ENCODE measurements at regions not wholly inside any gene's neighbourhood (a gene's known extent, or its start where the extent isn't known, plus 50 kb on each side); places are given as distances from the start of the nearest gene placed in this dataset.

GRCh38 chr1:34324879-34325440, 148.3 kb downstream of the C1orf94 start:
- Histone ChIP-seq H3K27ac (no peak overlapping the region), H3K4me3 (no peak overlapping the region)

DNA sequence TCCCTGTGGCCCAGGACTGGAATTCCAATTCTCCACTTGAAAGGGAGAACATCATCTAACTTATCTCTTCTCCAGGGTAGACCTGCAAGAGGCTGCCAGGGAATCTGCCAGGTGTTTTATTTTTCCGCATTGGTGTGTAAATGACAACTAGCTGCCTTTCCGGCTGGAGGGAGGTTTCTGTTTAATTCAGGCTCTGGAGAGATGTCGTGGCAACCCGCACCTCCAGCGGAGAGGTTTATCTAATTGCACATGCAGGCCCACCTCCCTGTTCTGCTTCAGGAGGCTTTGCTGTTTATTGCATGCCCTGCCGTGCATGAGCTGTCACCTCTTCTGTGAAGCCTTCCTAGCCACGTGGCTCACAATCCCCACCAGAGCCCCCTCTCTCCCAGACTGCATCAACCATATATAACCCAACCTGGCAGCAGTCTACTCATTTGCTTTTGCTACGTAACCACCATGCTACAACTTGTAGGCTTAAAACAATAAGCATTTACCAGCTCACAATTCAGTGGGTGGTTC, 151.6 kb downstream of the C1orf94 start:
- peak overlapping the region in 1 of 21 experiments; percentile 20 for H3K27ac ChIP-seq
- H3K4me3 ChIP-seq: no peak overlapping the region

GRCh38 chr1:34330061-34330460, 153.4 kb downstream of the C1orf94 start:
- Histone ChIP-seq H3K27ac (no peak overlapping the region), H3K4me3 (no peak overlapping the region)

- H3K4me3 ChIP-seq: no peak overlapping the region
- H3K27ac ChIP-seq: no peak overlapping the region
These were observed 154.6 kb downstream of the C1orf94 start for GRCh38 chr1:34331020-34331926.

DNA sequence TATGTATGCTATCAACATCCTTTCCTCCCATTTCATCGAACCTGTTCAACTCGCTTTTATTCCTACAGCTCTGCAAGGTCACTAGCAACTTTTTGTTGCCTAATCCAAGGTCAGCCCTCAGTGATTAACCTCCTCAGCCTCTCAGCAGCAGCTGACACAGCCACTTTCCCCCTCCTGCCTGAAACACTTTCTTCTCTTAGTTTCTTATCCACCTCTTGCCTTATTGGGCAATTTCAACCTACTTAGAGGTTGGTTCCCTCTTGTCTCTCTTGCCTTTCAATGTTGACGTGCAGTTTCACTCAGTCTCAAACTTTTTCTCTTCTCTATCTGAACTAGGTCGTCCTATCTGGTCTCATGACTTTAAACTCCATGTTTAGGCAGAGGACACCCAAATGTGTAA, 156.3 kb downstream of the C1orf94 start:
- Histone ChIP-seq H3K4me3 (no peak overlapping the region), H3K27ac (no peak overlapping the region)

DNA sequence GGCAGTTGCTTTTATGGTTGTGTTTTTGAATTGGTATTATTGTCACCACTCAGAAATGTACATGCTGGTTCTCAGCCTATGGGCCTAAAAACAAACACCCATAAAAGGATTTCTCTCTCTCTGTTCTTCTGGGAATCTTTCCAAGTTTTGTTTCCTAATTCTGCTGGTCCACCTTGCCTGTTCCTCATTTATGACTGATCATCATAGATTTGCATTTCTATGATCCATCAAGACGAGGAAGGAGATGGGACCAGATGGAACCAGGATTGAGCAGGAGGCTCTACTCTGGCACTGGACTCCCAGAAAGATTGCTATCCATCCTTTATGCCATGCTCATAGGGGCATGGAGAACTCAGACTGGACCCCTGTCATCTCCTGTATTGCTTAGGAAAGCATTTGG, 162.2 kb downstream of the C1orf94 start:
- Histone ChIP-seq H3K4me3 (no peak overlapping the region), H3K27ac (no peak overlapping the region)

DNA sequence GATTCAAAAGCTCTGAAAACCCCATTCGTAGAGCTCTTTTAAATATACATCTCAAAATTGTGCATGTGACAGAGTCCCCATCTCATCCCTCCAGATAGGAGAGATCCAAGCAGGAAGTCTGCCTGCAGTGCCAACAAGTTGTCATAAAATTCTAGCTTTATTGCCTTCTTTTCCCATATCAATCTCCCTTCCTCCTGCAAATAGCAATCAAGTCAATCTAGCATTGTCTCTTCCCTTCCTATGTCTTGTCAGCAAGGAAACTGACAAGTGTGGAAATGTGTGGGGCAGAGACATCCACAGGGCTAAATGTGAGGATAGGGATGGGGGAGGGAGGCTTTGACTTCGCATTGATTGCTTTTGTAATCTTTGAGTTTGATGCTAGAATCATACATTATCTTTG, 165.2 kb downstream of the C1orf94 start:
- H3K27ac ChIP-seq: no peak overlapping the region
- H3K4me3 ChIP-seq: no peak overlapping the region

DNA sequence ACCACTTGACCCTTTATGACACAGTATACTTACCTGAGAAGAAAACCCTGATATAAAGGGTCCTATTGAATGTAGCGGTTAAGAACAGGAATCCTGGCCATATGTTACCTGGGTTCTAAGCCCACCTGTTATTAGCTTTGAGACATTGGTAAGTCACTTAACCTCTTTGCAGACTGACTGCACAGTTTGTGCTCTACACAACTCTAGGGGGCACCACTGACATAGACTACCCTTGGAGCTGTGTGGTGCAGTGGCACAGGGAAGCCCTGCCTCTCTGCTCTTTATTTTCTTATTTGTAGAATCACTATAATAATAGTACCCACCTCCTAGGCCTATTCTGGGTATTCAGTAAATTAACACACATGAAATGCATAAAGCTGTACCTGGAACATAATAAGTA, 165.6 kb downstream of the C1orf94 start:
- Histone ChIP-seq H3K27ac (no peak overlapping the region), H3K4me3 (no peak overlapping the region)

- Histone ChIP-seq H3K4me3 (no peak overlapping the region), H3K27ac (no peak overlapping the region)
These were observed 169.4 kb downstream of the C1orf94 start for GRCh38 chr1:34346128-34346527.

DNA sequence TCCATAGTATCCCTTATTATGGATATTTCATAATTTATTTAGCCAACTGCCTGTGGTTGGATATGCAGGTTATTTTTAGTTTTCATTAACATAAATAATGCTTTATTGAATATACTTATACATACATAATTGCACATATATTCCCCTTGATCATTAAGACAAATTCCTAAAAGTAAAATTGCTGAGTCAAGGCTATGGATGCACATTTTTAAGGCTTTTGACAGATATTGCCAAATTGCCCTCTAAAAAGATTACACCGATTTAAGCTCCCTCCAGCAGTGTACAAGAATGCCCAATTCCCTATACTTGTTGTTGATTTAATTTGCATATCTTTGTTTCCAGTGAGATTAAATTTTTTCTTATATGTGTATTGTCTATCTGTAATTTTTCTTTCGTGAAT, 176.7 kb downstream of the C1orf94 start:
- H3K27ac ChIP-seq: no peak overlapping the region
- no peak overlapping the region for H3K4me3 ChIP-seq

DNA sequence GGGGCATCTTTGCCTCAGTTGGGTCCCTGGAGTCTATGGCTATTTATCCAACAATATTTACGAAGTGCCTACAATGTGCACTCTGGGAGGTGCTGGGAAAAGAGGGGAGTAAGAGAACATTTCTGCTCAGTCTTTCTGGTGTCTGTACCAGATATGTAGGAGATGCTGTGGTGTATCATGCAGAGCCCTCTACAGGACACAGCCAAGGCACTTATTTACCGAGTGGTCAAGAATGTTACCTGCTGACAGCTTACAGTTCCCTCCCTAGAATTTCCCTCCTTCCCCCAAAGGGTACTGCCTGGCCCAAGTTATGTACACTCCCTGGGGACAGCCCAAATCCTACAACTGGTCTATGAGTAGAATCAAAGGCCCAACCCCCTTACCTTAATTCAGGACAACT, 177.7 kb downstream of the C1orf94 start:
- H3K4me3 ChIP-seq: no peak overlapping the region
- H3K27ac ChIP-seq: no peak overlapping the region

GRCh38 chr1:34356853-34357252, 180.1 kb downstream of the C1orf94 start:
- Histone ChIP-seq H3K4me3 (no peak overlapping the region), H3K27ac (no peak overlapping the region)

GRCh38 chr1:34358636-34359035, 181.9 kb downstream of the C1orf94 start:
- H3K27ac ChIP-seq: no peak overlapping the region
- H3K4me3 ChIP-seq: no peak overlapping the region

GRCh38 chr1:34359411-34359810, 182.7 kb downstream of the C1orf94 start:
- Histone ChIP-seq H3K27ac (no peak overlapping the region), H3K4me3 (no peak overlapping the region)

- Histone ChIP-seq H3K4me3 (no peak overlapping the region), H3K27ac (no peak overlapping the region)
These were observed 183.9 kb downstream of the C1orf94 start for GRCh38 chr1:34360574-34360973.

GRCh38 chr1:34361121-34361520, 184.4 kb downstream of the C1orf94 start:
- H3K27ac ChIP-seq: no peak overlapping the region
- H3K4me3 ChIP-seq: no peak overlapping the region

DNA sequence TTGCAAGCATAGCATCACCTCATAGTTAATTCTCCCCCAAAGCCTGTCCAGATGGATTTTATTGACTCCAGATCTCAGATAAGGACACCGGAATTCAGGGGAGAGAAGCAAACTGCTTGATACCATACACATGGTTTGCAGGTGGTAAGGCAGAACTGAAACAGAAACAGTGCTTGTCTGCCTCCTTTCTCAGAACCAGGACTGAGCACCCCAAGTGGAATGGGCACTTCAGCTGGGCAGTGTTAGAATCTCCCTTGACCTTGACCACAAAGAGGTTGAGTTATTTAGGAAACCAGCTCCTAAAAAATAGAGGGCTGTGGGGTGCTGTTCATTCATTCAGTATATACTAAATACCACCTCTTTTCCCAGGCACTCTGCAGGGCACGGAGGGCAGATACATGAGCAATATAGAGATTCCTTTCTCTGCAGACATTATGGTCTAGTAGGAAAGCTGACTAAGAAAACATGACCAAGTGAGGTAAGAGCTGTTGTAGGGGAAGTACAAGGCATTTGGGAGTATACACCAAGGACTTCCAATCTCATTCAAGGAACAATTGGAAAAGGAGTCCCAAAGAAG, 185.2 kb downstream of the C1orf94 start:
- H3K27ac ChIP-seq: no peak overlapping the region
- H3K4me3 ChIP-seq: no peak overlapping the region

DNA sequence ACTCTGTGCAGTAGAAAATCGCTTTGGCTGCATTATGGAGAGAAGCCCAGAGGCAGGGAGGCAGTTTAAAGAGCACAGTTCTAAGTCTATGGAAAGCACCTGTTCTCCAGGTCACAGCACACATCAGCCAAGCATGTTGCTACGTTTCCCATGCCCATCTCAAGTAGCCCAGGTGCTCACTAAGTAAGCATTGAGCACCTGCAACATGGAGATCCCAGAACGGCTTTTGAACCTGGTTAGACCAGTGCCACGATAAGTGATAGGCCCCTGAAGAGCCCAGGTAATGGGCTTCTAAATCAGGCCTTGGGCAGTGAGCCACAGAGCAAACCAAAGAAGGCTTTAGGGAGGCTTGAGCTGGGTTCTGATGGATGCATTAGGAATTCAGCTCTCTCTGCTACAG, 186.2 kb downstream of the C1orf94 start:
- H3K27ac ChIP-seq: no peak overlapping the region
- H3K4me3 ChIP-seq: no peak overlapping the region

DNA sequence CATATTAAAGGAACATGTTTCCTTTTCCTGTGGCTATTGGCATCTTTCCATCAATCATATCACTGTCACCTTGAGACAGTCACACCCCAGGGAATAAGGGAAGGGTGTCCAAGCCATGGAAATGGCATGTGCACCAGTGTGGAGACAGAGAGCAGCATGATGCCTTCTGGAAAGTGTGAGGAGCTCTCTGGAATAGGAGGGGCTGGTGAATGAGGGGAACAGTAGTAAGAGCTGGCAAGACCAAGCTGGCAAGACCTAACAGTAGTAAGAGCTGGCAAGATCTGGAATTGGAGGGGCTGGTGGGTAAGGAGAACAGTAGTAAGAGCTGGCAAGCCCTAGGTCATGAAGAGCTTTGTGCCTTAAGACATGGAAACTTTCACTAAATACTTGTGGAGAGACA, 186.7 kb downstream of the C1orf94 start:
- H3K27ac ChIP-seq: no peak overlapping the region
- no peak overlapping the region for H3K4me3 ChIP-seq

DNA sequence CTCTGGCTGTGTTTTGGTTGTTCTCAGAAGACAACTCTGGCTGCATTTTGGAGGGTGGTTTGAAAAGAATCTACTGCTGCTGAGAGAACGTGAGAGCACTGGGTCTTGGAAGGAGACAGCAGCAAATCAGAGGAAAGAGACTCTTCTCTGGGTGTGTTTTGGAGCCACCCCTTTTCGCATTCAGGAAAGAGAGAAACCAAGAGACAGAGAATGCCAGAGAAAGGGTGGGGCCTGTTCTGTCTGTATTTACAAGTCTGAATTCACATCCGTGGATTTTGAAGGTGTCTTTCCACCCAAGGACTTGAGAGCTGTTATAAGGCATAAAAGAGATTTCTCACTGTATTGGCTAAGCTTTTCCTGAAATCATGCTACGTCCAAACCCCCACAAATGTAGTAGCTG, 187.2 kb downstream of the C1orf94 start:
- H3K4me3 ChIP-seq: no peak overlapping the region
- H3K27ac ChIP-seq: no peak overlapping the region

- Histone ChIP-seq H3K4me3 (no peak overlapping the region), H3K27ac (no peak overlapping the region)
These were observed 187.7 kb downstream of the C1orf94 start for GRCh38 chr1:34364376-34364775.

All from skin epidermis (tissue), 12 donors.